ENCODE measurements at regions not wholly inside any gene's neighbourhood (a gene's known extent, or its start where the extent isn't known, plus 50 kb on each side); places are given as distances from the start of the nearest gene placed in this dataset.

DNA sequence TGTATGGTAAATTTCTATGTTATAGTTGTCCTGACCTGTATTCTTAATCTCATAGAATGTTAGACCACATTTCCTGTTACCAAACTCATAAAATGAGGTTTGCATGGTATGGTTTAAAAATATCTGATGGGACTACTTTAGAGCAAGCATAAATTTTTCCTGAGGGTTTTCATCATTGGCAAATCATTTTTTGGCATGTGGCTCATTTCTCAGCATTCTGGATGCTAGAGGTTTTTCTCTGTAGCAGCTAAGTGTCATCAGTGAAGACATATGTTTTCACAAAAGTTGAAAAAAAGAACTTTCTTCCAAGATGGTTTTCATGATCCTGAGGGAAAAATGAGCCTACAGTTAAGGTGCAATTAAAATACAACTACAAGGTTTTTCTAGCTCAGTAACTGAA, 503.5 kb upstream of the FAM47C start:
- Mint-ChIP-seq H3K27me3 (no peaks in the 10 kb centered on the region), H3K27ac (no peak overlapping the region), H3K9me3 (ENCODE audit: insufficient read depth) (no peaks in the 10 kb centered on the region), H3K4me3 (no peak overlapping the region), H3K4me1 (no peaks in the 10 kb centered on the region)
- intact Hi-C loops (cut with micrococcal nuclease) = no loop called here
- Histone ChIP-seq H3K27ac (ENCODE audit: low read length in 2 of 2) (no peak overlapping the region), H3K4me2 (replicated peaks; ENCODE audit: low read depth, low read length, poor library complexity, severe bottlenecking) (no peak overlapping the region), H3K9me3 (ENCODE audit: control extremely low read depth in 1 of 3, control insufficient read depth in 2 of 3, insufficient read depth in 1 of 3, low read length in 2 of 3) (peaks cover 0 to 10% (median 0%) of the 10 kb centered on the region in 3 donors), H3K79me2 (ENCODE audit: control insufficient read depth, insufficient read depth, low read length) (no peaks in the 10 kb centered on the region), H3K27me3 (replicated peaks in 1 of 4; ENCODE audit: control extremely low read depth in 1 of 4, control insufficient read depth in 3 of 4, insufficient read depth in 4 of 4, low read length in 3 of 4) (no peaks in the 10 kb centered on the region), H3K9ac (ENCODE audit: low read length) (no peak overlapping the region), H4K20me1 (ENCODE audit: control insufficient read depth, insufficient read depth, low read length, poor library complexity, severe bottlenecking) (no peaks in the 10 kb centered on the region), H3K4me3 (ENCODE audit: control extremely low read depth in 1 of 5, extremely low read depth in 1 of 5, insufficient read depth in 1 of 5, low read depth in 2 of 5, low read length in 4 of 5) (no peak overlapping the region), H3K4me1 (ENCODE audit: control insufficient read depth in 2 of 2, insufficient read depth in 2 of 2, low read length in 2 of 2) (no peaks in the 10 kb centered on the region), H2AFZ (ENCODE audit: insufficient read depth, low read depth, low read length, poor library complexity, severe bottlenecking) (no peak overlapping the region), H3K36me3 (replicated peaks in 1 of 2; ENCODE audit: control extremely low read depth in 1 of 2, control insufficient read depth in 1 of 2, extremely low read depth in 1 of 2, insufficient read depth in 2 of 2, low read length in 1 of 2) (no peaks in the 10 kb centered on the region)
- POLR2A ChIA-PET = no interaction called here
- no peak for ATAC-seq (ENCODE audit: low read depth)
- CTCF ChIA-PET = no interaction called here
- TF ChIP-seq, protein P1, sequence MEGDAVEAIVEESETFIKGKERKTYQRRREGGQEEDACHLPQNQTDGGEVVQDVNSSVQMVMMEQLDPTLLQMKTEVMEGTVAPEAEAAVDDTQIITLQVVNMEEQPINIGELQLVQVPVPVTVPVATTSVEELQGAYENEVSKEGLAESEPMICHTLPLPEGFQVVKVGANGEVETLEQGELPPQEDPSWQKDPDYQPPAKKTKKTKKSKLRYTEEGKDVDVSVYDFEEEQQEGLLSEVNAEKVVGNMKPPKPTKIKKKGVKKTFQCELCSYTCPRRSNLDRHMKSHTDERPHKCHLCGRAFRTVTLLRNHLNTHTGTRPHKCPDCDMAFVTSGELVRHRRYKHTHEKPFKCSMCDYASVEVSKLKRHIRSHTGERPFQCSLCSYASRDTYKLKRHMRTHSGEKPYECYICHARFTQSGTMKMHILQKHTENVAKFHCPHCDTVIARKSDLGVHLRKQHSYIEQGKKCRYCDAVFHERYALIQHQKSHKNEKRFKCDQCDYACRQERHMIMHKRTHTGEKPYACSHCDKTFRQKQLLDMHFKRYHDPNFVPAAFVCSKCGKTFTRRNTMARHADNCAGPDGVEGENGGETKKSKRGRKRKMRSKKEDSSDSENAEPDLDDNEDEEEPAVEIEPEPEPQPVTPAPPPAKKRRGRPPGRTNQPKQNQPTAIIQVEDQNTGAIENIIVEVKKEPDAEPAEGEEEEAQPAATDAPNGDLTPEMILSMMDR (IDR thresholded peaks at IDR 0.05) = no peak
- no peak for TF ChIP-seq EZH2 (IDR thresholded peaks at IDR 0.05; ENCODE audit: borderline replicate concordance, insufficient read depth, low read depth, low read length, poor library complexity, severe bottlenecking)
- no peak for DNase-seq

DNA sequence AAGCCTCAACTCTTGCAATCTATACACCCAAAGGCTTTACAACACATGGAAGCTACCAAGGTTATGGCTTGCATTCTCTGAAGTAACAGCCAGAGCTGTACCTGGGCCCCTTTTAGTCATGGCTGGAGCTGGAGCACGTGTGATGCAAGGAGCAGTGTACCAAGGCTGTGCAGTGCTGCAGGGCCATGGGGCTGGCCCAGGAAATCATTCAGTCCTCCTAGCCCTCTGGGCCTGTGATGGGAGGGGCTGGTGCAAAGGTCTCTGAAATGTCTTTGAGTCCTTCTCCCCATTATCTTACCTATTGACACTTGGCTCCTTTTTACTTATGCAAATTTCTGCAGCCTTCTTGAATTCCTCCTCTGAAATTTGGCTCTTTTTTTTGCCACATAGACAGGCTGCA, 500.1 kb upstream of the FAM47C start:
- Histone ChIP-seq H3K27me3 (replicated peaks in 1 of 4; ENCODE audit: control extremely low read depth in 1 of 4, control insufficient read depth in 3 of 4, insufficient read depth in 4 of 4, low read length in 3 of 4) (no peaks in the 10 kb centered on the region), H3K79me2 (ENCODE audit: control insufficient read depth, insufficient read depth, low read length) (no peaks in the 10 kb centered on the region), H3K27ac (ENCODE audit: low read length in 2 of 2) (no peak overlapping the region), H2AFZ (ENCODE audit: insufficient read depth, low read depth, low read length, poor library complexity, severe bottlenecking) (no peak overlapping the region), H3K4me1 (ENCODE audit: control insufficient read depth in 2 of 2, insufficient read depth in 2 of 2, low read length in 2 of 2) (no peaks in the 10 kb centered on the region), H3K4me2 (replicated peaks; ENCODE audit: low read depth, low read length, poor library complexity, severe bottlenecking) (no peak overlapping the region), H3K9ac (ENCODE audit: low read length) (no peak overlapping the region), H3K9me3 (ENCODE audit: control extremely low read depth in 1 of 3, control insufficient read depth in 2 of 3, insufficient read depth in 1 of 3, low read length in 2 of 3) (peaks cover 0 to 5% (median 0%) of the 10 kb centered on the region in 3 donors), H3K4me3 (ENCODE audit: control extremely low read depth in 1 of 5, extremely low read depth in 1 of 5, insufficient read depth in 1 of 5, low read depth in 2 of 5, low read length in 4 of 5) (no peak overlapping the region), H4K20me1 (ENCODE audit: control insufficient read depth, insufficient read depth, low read length, poor library complexity, severe bottlenecking) (no peaks in the 10 kb centered on the region), H3K36me3 (replicated peaks in 1 of 2; ENCODE audit: control extremely low read depth in 1 of 2, control insufficient read depth in 1 of 2, extremely low read depth in 1 of 2, insufficient read depth in 2 of 2, low read length in 1 of 2) (no peaks in the 10 kb centered on the region)
- CTCF ChIA-PET = no interaction called here
- Mint-ChIP-seq H3K4me3 (no peak overlapping the region), H3K4me1 (no peaks in the 10 kb centered on the region), H3K9me3 (ENCODE audit: insufficient read depth) (no peaks in the 10 kb centered on the region), H3K27ac (no peak overlapping the region), H3K27me3 (no peaks in the 10 kb centered on the region)
- TF ChIP-seq EZH2 (IDR thresholded peaks at IDR 0.05; ENCODE audit: borderline replicate concordance, insufficient read depth, low read depth, low read length, poor library complexity, severe bottlenecking) = no peak
- TF ChIP-seq, protein P1 (IDR thresholded peaks at IDR 0.05) = no peak
- no peak for ATAC-seq (ENCODE audit: low read depth)
- DNase-seq = no peak
- POLR2A ChIA-PET = no interaction called here
- WGBS (ENCODE audit: insufficient coverage) = no CpG with 5 or more reads among the region's 1 CpG
- intact Hi-C loops (cut with micrococcal nuclease) = no loop called here

Data from B cell (primary cell).